Inferior parietal cortex (tissue), 1 donor: ENCODE measurements at regions not wholly inside any gene's neighbourhood (a gene's known extent, or its start where the extent isn't known, plus 50 kb on each side); places are given as distances from the start of the nearest gene placed in this dataset.
"Not testable (repeated sequence)": the region's sequence is repeated elsewhere in the genome, so short reads cannot be mapped to it uniquely, and the experiment has no call there.

Source experiments
- DNase-seq: peaks from one replicate; pipeline ENCODE4 v3.0.0-alpha.2; 2016; ENCODE audit errors: extremely low spot score

GRCh38 chr22:48629631-48630432 is 1197.8 kb downstream of the BRD1 start:
- DNase-seq = peak; percentile 57

DNA sequence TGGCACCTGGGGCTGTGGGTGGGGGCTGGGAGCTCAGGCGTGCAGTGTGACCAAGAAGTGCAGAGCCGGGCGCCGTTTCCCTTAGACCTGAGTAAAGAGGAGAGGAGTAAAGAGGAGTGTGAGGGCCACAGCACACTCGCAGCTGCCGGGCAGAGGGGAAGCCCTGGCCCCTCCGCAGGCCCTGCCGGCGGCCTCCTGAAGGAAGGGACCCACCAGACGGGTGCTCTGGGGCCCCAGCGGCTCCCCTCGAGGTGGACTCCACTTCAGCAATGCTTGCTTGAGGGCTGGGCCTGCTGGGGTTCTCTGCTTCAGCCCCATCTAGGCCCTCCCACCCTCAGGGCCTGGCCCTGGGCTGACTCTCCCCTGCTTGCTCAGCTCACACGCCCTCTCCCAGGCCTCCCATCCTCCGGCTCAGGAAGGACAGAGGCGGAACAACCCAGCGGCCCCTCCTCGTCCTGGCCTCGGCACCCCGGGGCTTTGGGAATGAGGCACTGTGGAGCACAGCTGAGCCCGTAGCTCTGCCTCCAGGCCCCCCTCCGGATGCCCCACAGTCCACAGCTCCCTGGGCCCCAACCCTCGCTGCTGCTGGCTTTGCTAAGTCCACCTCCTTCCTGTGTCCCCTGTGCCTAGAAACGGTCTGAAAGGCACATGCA is 1198.7 kb downstream of the BRD1 start:
- DNase-seq = no peak

DNA sequence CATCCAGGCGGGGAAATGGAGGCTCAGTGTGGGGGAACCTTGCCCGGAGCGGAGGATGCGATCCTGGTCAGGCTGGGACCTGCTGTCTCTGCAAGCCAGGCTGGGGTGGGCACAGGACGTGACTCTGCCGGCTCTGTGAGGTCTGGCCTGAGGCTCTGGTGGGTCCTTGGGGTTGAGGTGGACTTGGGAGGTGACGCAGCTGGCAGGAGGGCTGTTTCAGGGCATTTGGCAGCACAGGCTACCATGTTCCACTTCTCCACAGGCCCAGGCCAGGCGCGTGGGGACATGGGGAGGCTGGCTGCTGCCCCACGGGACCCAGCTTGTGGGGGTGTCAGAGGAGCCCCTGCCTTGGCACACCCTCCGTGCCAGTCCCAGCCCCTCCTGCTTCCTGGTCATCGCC is 1199.7 kb downstream of the BRD1 start:
- no peak for DNase-seq

GRCh38 chr22:48627203-48627602 is 1200.5 kb downstream of the BRD1 start:
- no peak for DNase-seq

GRCh38 chr22:48624401-48624800 is 1203.3 kb downstream of the BRD1 start:
- no peak for DNase-seq

DNA sequence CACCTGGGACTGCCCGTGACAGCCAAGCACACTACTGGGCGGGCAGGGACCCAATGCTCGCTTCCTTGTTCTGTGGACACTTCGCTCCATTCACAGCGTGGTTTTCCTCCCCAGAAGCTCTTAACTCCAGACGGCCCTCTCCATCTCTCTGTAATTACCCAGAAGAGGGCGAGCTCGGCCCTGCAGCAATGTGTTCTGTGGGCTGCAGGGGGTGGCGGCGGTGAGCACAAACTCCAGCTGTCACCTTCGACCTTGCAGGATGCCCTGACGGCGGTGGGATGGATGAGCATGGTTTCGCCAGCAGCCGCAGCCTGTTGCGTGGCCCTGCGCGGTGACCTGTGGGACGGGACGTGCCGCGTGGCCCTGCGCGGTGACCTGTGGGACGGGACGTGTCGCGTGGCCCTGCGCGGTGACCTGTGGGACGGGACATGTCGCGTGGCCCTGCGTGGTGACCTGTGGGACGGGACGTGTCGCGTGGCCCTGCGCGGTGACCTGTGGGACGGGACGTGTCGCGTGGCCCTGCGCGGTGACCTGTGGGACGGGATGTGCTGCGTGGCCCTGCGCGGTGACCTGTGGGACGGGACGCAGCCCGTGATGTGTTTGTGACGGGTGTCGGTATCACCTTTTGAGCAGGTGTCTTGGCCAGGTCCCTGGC is 1204.7 kb downstream of the BRD1 start:
- DNase-seq = no peak

- no peak for DNase-seq
Measured at GRCh38 chr22:48621085-48621484, 1206.6 kb downstream of the BRD1 start.

GRCh38 chr22:48620460-48620859 is 1207.2 kb downstream of the BRD1 start:
- not testable (repeated sequence) for DNase-seq

DNA sequence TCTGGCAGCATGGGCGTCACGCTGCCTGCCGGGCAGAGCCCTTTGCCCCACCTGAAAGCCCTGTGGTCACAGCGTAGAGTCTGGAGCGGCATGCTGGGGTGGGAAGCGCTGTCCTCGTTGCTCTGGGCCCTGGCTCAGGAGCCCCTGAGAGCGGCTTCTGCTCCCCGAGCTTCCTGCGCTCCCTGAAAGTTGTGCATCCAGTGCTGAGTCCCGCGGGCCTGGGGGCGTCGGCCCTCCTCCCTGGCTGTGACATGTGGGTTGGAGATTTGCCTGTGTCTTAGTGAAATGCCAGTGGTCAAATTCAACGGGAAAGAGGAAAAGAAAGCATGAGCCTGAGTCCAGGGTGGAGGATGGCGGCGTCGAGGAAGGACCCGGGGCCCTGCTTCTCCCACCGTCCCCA is 1208.0 kb downstream of the BRD1 start:
- no peak for DNase-seq

GRCh38 chr22:48618326-48618725 is 1209.3 kb downstream of the BRD1 start:
- DNase-seq = no peak

DNA sequence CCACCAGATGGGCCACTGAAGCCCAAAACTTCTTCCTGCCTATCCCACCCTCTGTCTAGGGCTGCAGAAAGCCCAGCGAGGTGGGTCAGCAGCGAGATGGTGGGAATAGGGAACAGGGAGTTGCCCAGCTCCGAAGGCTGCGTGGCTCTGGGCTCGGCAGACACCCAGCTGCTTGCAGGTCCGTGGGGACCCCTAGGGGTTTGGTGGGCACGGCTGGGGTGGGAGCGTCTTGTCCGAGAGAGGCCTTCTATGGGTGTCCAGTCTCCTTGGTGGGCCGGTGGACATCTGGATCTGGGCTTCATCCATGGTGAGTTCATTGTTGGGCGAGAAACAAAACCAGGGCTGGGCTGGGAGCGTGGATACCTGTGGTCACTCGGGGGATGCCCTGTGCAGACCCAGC is 1211.0 kb downstream of the BRD1 start:
- no peak for DNase-seq

DNA sequence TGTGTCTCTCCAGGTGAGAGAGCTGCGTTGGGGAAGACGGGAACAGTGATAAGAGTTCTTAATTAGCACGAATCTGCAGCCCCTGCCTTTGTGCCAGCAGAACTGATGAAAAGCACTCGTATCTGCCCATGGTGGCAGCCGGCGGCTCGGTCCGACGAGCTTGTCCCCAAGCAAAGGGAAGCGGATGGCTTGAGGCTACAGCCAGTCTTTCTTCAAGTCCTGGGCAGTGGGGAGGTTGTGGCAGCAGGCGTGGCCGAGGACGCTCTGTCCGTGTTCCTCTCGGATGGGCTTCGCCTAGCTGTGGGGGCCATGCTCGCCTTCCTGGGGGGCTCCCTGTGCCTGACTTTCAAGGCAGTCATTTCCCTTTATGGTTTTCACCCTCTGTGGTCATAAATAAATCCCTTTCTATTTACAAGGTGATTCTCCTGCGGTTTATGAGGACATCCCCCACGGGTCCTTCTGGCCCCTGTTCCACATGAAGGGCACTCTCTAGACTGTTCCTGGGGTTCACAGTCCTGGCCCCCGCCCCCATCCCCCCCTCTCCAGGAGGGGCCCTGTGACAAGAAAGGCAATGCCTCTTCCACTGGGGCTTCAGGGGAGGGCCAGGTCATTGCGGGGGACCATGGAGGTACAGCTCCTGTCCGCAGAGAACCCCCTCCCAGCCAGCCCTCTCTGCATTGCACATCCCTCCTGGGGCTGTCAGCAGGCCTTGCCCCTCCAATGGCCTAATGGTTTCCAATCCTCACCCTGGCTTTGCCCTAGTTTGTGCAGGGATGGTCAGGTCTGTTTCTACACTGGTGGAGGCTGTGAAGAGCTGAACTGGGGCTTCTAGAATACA is 1212.3 kb downstream of the BRD1 start:
- DNase-seq = no peak

GRCh38 chr22:48613566-48614200 is 1214.0 kb downstream of the BRD1 start:
- no peak for DNase-seq

- DNase-seq = no peak
Measured at GRCh38 chr22:48612077-48612995, 1215.3 kb downstream of the BRD1 start.

- no peak for DNase-seq
Measured at GRCh38 chr22:48609279-48609865, 1218.3 kb downstream of the BRD1 start.

DNA sequence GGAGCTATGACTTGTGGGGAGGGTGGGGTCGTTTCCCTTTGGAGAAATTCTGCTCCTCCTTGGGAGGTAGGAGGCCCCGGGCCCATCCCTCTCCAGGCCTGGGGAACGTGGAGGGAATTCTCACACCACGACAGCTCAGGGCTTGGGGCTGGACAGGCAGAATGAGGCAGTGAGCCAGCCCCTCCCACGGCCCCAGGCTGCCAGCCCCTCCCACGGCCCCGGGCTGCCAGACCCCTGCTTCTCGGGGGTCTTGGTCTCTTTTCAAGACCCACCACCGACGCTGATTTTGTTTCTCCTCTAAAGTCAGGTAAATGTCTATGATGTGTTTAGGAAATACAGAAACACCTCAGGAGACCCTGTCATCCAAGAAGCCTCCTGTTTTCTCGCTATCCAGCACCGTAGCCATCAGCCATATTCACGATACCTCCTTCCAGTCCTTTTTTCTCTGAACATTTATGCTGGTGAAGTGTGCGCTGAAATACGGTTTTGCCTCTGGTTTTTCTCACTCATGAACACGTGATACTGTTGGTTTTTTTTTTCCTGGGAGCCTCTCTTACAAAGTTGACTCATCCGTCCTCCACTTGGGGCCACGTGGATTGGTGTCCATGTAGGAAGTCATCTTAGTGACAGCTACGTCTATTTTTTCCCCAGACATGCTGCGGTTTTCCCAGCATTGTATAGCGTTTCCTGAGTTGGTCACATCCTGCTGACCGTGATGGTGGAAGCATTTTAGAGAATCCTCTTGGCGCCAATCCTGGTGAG is 1219.6 kb downstream of the BRD1 start:
- peak; percentile 65 for DNase-seq

DNA sequence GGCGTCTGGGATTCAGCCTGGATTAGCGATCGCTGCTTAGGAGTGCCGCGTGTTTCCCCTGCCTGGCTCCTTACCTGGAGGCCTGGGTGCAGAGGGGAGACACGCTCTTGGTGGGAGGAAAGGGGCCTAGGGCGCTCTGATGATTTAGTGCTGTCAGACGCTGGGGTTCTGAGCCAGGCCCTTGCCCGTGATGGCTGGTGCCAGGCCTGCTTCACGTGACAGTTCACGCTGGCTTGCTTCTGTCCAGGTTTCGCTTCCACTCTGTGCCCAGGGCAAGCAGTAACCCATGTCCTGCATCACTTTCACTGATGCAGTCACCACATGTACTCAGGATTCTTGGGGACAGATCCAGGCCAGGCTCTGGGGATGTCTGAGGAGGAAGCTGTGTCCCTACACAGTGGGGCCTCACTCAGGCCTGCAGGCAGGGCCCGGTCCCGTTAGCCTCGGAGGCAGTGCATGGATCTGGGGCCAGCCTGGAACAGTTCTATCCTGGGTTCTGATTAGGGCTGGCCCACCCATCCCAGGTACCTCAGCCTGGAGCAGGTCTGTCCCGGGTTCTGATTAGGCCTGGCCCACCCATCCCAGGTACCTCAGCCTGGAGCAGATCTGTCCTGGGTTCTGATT is 1220.9 kb downstream of the BRD1 start:
- no peak for DNase-seq

DNA sequence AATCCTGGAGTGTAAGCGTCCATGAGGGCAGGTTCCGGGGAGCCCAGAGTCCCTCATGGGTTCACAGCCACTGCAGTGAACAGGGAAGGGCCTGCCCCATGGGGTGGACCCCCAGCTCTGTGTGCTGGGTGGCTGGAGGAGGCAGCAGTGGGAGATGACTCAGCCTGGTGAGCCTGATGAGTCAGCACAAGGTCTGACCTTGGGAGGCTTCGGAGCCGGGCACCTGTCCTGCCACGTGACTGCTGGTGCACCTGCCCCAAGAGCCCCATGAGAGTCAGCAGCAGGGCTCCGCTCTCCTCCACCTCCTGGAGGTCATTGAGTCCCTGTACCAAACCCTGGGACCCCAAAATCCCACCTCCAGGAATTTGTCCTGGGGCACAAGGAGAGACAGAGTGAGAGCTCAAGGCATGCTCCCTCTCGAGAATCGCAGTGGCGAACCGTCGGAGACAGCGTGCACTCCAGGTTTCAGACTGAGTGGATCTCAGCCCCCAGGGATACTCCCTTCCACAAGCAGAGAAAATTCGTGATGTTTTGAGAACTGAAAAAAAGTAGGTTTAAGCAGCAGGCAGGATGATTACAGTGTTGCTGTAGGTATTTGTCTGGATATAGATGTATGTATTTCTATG is 1221.7 kb downstream of the BRD1 start:
- DNase-seq = no peak
